HL-60 (cell line): ENCODE measurements at regions not wholly inside any gene's neighbourhood (a gene's known extent, or its start where the extent isn't known, plus 50 kb on each side); places are given as distances from the start of the nearest gene placed in this dataset.

Experiments used
- DNase-seq, 2 experiments: peaks; one replicate each; pipeline ENCODE4 v3.0.0-alpha.2; 2010 to 2020; ENCODE audit warnings: low read depth in 1 of 2, low spot score in 1 of 2
- H3K27ac ChIP-seq: fragments of 250-450 bp; sonication (Bioruptor Pico); replicated peaks from 2 replicates; pipeline ENCODE4 v1.5.1; 2020; ENCODE audit warnings: mild to moderate bottlenecking, moderate library complexity
- H3K27me3 ChIP-seq: fragments of 250-450 bp; sonication (Bioruptor Pico); 2 replicates; pipeline ENCODE4 v1.5.1; 2021; ENCODE audit warnings: mild to moderate bottlenecking, moderate library complexity; ENCODE audit not compliant: insufficient read depth, poor library complexity, severe bottlenecking
- H3K4me3 ChIP-seq: replicated peaks from 2 replicates; pipeline ENCODE4 v1.5.1; 2011; ENCODE audit warnings: mild to moderate bottlenecking, control low read depth, low read length; ENCODE audit not compliant: insufficient read depth
- CTCF ChIP-seq: IDR thresholded peaks from one replicate; pipeline ENCODE4 v1.5.1; 2011; ENCODE audit warnings: low read length, control low read depth, inconsistent platforms; ENCODE audit not compliant: insufficient read depth
- GABPA ChIP-seq: IDR thresholded peaks from 2 replicates; pipeline ENCODE4 v1.6.1; 2012; ENCODE audit warnings: low read depth
- POLR2AphosphoS5 ChIP-seq: IDR thresholded peaks from 2 replicates; pipeline ENCODE4 v1.6.1; 2012; ENCODE audit warnings: low read depth
- REST ChIP-seq: IDR thresholded peaks from 2 replicates; pipeline ENCODE4 v1.6.1; 2012; ENCODE audit warnings: low read depth; ENCODE audit not compliant: insufficient replicate concordance
- SPI1 ChIP-seq: IDR thresholded peaks from 2 replicates; pipeline ENCODE4 v1.6.1; 2012; ENCODE audit warnings: low read depth, mild to moderate bottlenecking, borderline replicate concordance

- no peak overlapping the region for H3K27ac ChIP-seq
- H3K4me3 ChIP-seq = no peak overlapping the region
- no peak for TF ChIP-seq POLR2AphosphoS5
- no peak for TF ChIP-seq REST
- no peaks in the 10 kb centered on the region for H3K27me3 ChIP-seq
- no peak for DNase-seq
Observed at GRCh38 chr10:2681891-2682290, 385.5 kb upstream of the PFKP start.

GRCh38 chr10:2680821-2681220, 386.5 kb upstream of the PFKP start:
- TF ChIP-seq GABPA (no peak), POLR2AphosphoS5 (no peak), CTCF (no peak), REST (no peak)
- DNase-seq = no peak
- H3K4me3 ChIP-seq = no peak overlapping the region
- no peak overlapping the region for H3K27ac ChIP-seq
- H3K27me3 ChIP-seq = no peaks in the 10 kb centered on the region

GRCh38 chr10:2679646-2680045, 387.7 kb upstream of the PFKP start:
- H3K27me3 ChIP-seq = no peaks in the 10 kb centered on the region
- H3K27ac ChIP-seq = no peak overlapping the region
- no peak overlapping the region for H3K4me3 ChIP-seq
- TF ChIP-seq POLR2AphosphoS5 = no peak
- no peak for TF ChIP-seq SPI1
- TF ChIP-seq GABPA = no peak
- TF ChIP-seq CTCF = no peak
- TF ChIP-seq REST = no peak
- no peak for DNase-seq

GRCh38 chr10:2676455-2676854, 390.9 kb upstream of the PFKP start:
- no peak for TF ChIP-seq CTCF
- no peak for TF ChIP-seq GABPA
- no peak for TF ChIP-seq SPI1
- no peak for TF ChIP-seq POLR2AphosphoS5
- no peak for TF ChIP-seq REST
- H3K4me3 ChIP-seq = no peak overlapping the region
- H3K27ac ChIP-seq = no peak overlapping the region
- DNase-seq = no peak
- no peaks in the 10 kb centered on the region for H3K27me3 ChIP-seq
